HEK293 (cell line): ENCODE measurements at regions not wholly inside any gene's neighbourhood (a gene's known extent, or its start where the extent isn't known, plus 50 kb on each side); places are given as distances from the start of the nearest gene placed in this dataset.

Source experiments
- KLF7 ChIP-seq: fragments of 450-650 bp; formaldehyde crosslinking; IDR thresholded peaks from 2 replicates; pipeline ENCODE4 v1.5.1; 2016; ENCODE audit warnings: missing biosample characterization, missing genetic modification characterization, borderline replicate concordance
- OVOL3 ChIP-seq: fragments of 450-650 bp; formaldehyde crosslinking; IDR thresholded peaks from 2 replicates; pipeline ENCODE4 v1.5.1; 2016; ENCODE audit warnings: missing biosample characterization, missing genetic modification characterization
- RBAK ChIP-seq: fragments of 450-650 bp; formaldehyde crosslinking; IDR thresholded peaks from 2 replicates; pipeline ENCODE4 v1.5.1; 2016; ENCODE audit warnings: missing biosample characterization, missing genetic modification characterization
- SP2 ChIP-seq: fragments of 450-650 bp; formaldehyde crosslinking; IDR thresholded peaks from 2 replicates; pipeline ENCODE4 v1.5.1; 2016; ENCODE audit warnings: missing biosample characterization, missing genetic modification characterization
- TCF7L2 ChIP-seq: IDR thresholded peaks from 2 replicates; pipeline ENCODE4 v1.6.1; 2011; ENCODE audit warnings: low read depth, mild to moderate bottlenecking, inconsistent platforms, low read length, moderate library complexity, borderline replicate concordance
- ZBTB48 ChIP-seq: fragments of 450-650 bp; formaldehyde crosslinking; IDR thresholded peaks from 2 replicates; pipeline ENCODE4 v1.5.1; 2016; ENCODE audit warnings: missing biosample characterization, missing genetic modification characterization
- ZFHX2 ChIP-seq: fragments of 450-650 bp; formaldehyde crosslinking; conservative IDR thresholded peaks from 2 replicates; pipeline ENCODE4 v1.5.1; 2016; ENCODE audit warnings: missing biosample characterization, missing genetic modification characterization
- ZNF146 ChIP-seq: fragments of 450-650 bp; formaldehyde crosslinking; IDR thresholded peaks from 2 replicates; pipeline ENCODE4 v1.5.1; 2016; ENCODE audit warnings: missing biosample characterization, missing genetic modification characterization
- ZNF174 ChIP-seq: fragments of 450-650 bp; formaldehyde crosslinking; IDR thresholded peaks from 2 replicates; pipeline ENCODE4 v1.5.0; 2017; ENCODE audit warnings: missing biosample characterization, mild to moderate bottlenecking, missing genetic modification characterization
- ZNF184 ChIP-seq: fragments of 450-650 bp; IDR thresholded peaks from 2 replicates; pipeline ENCODE4 v1.5.1; 2018; ENCODE audit warnings: missing biosample characterization, mild to moderate bottlenecking, missing genetic modification characterization
- ZNF2 ChIP-seq: fragments of 450-650 bp; formaldehyde crosslinking; IDR thresholded peaks from 2 replicates; pipeline ENCODE4 v1.5.1; 2016; ENCODE audit warnings: missing biosample characterization, missing genetic modification characterization
- ZNF202 ChIP-seq: fragments of 450-650 bp; formaldehyde crosslinking; IDR thresholded peaks from 2 replicates; pipeline ENCODE4 v1.5.1; 2016; ENCODE audit warnings: missing biosample characterization, missing genetic modification characterization, borderline replicate concordance
- ZNF266 ChIP-seq: fragments of 450-650 bp; formaldehyde crosslinking; IDR thresholded peaks from 2 replicates; pipeline ENCODE4 v1.5.1; 2016; ENCODE audit warnings: missing biosample characterization, missing genetic modification characterization, low read depth
- ZNF350 ChIP-seq: fragments of 450-650 bp; formaldehyde crosslinking; IDR thresholded peaks from 2 replicates; pipeline ENCODE4 v1.5.0; 2017; ENCODE audit warnings: missing biosample characterization, mild to moderate bottlenecking, missing genetic modification characterization
- ZNF394 ChIP-seq: fragments of 450-650 bp; formaldehyde crosslinking; IDR thresholded peaks from 2 replicates; pipeline ENCODE4 v1.5.1; 2016; ENCODE audit warnings: missing biosample characterization, missing genetic modification characterization, mild to moderate bottlenecking, moderate library complexity, borderline replicate concordance
- ZNF558 ChIP-seq: fragments of 450-650 bp; formaldehyde crosslinking; IDR thresholded peaks from 2 replicates; pipeline ENCODE4 v1.5.1; 2016; ENCODE audit warnings: missing biosample characterization, missing genetic modification characterization
- ZNF629 ChIP-seq: fragments of 450-650 bp; formaldehyde crosslinking; IDR thresholded peaks from 2 replicates; pipeline ENCODE4 v1.5.1; 2017; ENCODE audit warnings: missing biosample characterization, missing genetic modification characterization
- ZNF677 ChIP-seq: fragments of 450-650 bp; IDR thresholded peaks from 2 replicates; pipeline ENCODE4 v1.5.0; 2018; ENCODE audit warnings: missing biosample characterization, mild to moderate bottlenecking, missing genetic modification characterization, moderate library complexity
- ZNF707 ChIP-seq: fragments of 450-650 bp; formaldehyde crosslinking; IDR thresholded peaks from 2 replicates; pipeline ENCODE4 v1.5.1; 2016; ENCODE audit warnings: missing biosample characterization, missing genetic modification characterization
- ZNF76 ChIP-seq: fragments of 450-650 bp; formaldehyde crosslinking; IDR thresholded peaks from 2 replicates; pipeline ENCODE4; 2016; ENCODE audit warnings: low read depth, missing biosample characterization, missing genetic modification characterization, borderline replicate concordance
- ZNF785 ChIP-seq: fragments of 450-650 bp; formaldehyde crosslinking; IDR thresholded peaks from 2 replicates; pipeline ENCODE4 v1.5.1; 2016; ENCODE audit warnings: missing biosample characterization, missing genetic modification characterization
- ZNF843 ChIP-seq: fragments of 450-650 bp; formaldehyde crosslinking; IDR thresholded peaks from 2 replicates; pipeline ENCODE4 v1.5.1; 2016; ENCODE audit warnings: missing biosample characterization, missing genetic modification characterization
- ZSCAN16 ChIP-seq: fragments of 450-650 bp; formaldehyde crosslinking; IDR thresholded peaks from 2 replicates; pipeline ENCODE4 v1.5.1; 2016; ENCODE audit warnings: missing biosample characterization, missing genetic modification characterization
- ZSCAN23 ChIP-seq: fragments of 450-650 bp; formaldehyde crosslinking; IDR thresholded peaks from 2 replicates; pipeline ENCODE4 v1.5.1; 2016; ENCODE audit warnings: missing biosample characterization, missing genetic modification characterization
- TF ChIP-seq, protein P1 (sequence below): fragments of 450-650 bp; formaldehyde crosslinking; IDR thresholded peaks from 2 replicates; pipeline ENCODE4 v1.5.1; 2017; ENCODE audit warnings: missing biosample characterization, missing genetic modification characterization
- TF ChIP-seq, protein P2 (sequence below): fragments of 450-650 bp; formaldehyde crosslinking; IDR thresholded peaks from 2 replicates; pipeline ENCODE4 v1.5.1; 2016; ENCODE audit warnings: missing biosample characterization, missing genetic modification characterization, borderline replicate concordance
- TF ChIP-seq, protein P3 (sequence below): IDR thresholded peaks from 2 replicates; pipeline ENCODE4 v1.6.1; 2011; ENCODE audit warnings: mild to moderate bottlenecking, low read depth, low read length, borderline replicate concordance
- TF ChIP-seq, protein P4 (sequence below): fragments of 450-650 bp; formaldehyde crosslinking; IDR thresholded peaks from 2 replicates; pipeline ENCODE4 v1.5.1; 2017; ENCODE audit warnings: missing biosample characterization, missing genetic modification characterization
- TF ChIP-seq, protein P5 (sequence below): fragments of 450-650 bp; formaldehyde crosslinking; IDR thresholded peaks from 2 replicates; pipeline ENCODE4 v1.5.1; 2016; ENCODE audit warnings: missing biosample characterization, missing genetic modification characterization
- TF ChIP-seq, protein P6 (sequence below): fragments of 450-650 bp; formaldehyde crosslinking; IDR thresholded peaks from 2 replicates; pipeline ENCODE4 v1.5.1; 2016; ENCODE audit warnings: missing biosample characterization, missing genetic modification characterization

DNA sequence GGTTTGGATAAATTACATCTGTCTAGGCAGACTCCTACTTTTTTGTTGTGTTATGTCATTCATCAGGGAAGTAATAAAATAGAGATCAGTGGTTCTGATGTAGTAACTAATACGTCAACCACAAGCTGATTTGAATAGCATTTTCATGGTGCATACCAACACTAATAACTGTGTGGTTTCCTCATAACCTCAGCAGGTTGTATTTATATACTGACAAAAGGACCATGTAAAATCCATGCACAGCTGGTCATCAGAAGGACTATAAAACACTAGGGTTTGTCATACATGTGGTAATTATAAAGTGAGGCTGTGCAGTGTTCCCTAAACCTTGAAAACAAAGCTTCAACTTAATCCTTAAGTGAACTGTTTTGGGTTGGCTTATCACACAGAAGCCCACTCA is 216.8 kb upstream of the RBMS3 start (continued):
- TF ChIP-seq, protein P1, sequence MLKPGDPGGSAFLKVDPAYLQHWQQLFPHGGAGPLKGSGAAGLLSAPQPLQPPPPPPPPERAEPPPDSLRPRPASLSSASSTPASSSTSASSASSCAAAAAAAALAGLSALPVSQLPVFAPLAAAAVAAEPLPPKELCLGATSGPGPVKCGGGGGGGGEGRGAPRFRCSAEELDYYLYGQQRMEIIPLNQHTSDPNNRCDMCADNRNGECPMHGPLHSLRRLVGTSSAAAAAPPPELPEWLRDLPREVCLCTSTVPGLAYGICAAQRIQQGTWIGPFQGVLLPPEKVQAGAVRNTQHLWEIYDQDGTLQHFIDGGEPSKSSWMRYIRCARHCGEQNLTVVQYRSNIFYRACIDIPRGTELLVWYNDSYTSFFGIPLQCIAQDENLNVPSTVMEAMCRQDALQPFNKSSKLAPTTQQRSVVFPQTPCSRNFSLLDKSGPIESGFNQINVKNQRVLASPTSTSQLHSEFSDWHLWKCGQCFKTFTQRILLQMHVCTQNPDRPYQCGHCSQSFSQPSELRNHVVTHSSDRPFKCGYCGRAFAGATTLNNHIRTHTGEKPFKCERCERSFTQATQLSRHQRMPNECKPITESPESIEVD, result peak; percentile 66
- TF ChIP-seq ZNF785 (tag by site-specific recombination), result no peak
- TF ChIP-seq ZSCAN23 (tag by site-specific recombination), result no peak
- 0 out of 2 replicates have a peak, but pooled peaks have one; percentile 17 for TF ChIP-seq ZNF184
- TF ChIP-seq ZSCAN16 (tag by site-specific recombination), result peak; percentile 60; the same call in 1 of the 2 replicates
- TF ChIP-seq ZNF629 (tag by site-specific recombination), result peak; percentile 82
- TF ChIP-seq, protein P2, sequence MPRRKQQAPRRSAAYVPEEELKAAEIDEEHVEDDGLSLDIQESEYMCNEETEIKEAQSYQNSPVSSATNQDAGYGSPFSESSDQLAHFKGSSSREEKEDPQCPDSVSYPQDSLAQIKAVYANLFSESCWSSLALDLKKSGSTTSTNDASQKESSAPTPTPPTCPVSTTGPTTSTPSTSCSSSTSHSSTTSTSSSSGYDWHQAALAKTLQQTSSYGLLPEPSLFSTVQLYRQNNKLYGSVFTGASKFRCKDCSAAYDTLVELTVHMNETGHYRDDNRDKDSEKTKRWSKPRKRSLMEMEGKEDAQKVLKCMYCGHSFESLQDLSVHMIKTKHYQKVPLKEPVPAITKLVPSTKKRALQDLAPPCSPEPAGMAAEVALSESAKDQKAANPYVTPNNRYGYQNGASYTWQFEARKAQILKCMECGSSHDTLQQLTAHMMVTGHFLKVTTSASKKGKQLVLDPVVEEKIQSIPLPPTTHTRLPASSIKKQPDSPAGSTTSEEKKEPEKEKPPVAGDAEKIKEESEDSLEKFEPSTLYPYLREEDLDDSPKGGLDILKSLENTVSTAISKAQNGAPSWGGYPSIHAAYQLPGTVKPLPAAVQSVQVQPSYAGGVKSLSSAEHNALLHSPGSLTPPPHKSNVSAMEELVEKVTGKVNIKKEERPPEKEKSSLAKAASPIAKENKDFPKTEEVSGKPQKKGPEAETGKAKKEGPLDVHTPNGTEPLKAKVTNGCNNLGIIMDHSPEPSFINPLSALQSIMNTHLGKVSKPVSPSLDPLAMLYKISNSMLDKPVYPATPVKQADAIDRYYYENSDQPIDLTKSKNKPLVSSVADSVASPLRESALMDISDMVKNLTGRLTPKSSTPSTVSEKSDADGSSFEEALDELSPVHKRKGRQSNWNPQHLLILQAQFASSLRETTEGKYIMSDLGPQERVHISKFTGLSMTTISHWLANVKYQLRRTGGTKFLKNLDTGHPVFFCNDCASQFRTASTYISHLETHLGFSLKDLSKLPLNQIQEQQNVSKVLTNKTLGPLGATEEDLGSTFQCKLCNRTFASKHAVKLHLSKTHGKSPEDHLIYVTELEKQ (tag by site-specific recombination), result peak; percentile 53; the same call in 1 of the 2 replicates
- TF ChIP-seq ZFHX2 (tag by site-specific recombination), result no peak
- no peak for TF ChIP-seq ZNF174 (tag by site-specific recombination)
- no peak for TF ChIP-seq ZNF76 (tag by site-specific recombination)
- no peak for TF ChIP-seq ZNF202
- TF ChIP-seq ZNF707 (tag by site-specific recombination), result no peak
- TF ChIP-seq ZNF2 (tag by site-specific recombination), result no peak
- no peak for TF ChIP-seq ZNF394
- TF ChIP-seq, protein P3, sequence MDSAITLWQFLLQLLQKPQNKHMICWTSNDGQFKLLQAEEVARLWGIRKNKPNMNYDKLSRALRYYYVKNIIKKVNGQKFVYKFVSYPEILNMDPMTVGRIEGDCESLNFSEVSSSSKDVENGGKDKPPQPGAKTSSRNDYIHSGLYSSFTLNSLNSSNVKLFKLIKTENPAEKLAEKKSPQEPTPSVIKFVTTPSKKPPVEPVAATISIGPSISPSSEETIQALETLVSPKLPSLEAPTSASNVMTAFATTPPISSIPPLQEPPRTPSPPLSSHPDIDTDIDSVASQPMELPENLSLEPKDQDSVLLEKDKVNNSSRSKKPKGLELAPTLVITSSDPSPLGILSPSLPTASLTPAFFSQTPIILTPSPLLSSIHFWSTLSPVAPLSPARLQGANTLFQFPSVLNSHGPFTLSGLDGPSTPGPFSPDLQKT, result no peak
- peak; percentile 61 for TF ChIP-seq ZNF843 (tag by site-specific recombination)
- no peak for TF ChIP-seq ZNF677 (tag by site-specific recombination)
- no peak for TF ChIP-seq ZNF558 (tag by site-specific recombination)
- TF ChIP-seq, protein P4, sequence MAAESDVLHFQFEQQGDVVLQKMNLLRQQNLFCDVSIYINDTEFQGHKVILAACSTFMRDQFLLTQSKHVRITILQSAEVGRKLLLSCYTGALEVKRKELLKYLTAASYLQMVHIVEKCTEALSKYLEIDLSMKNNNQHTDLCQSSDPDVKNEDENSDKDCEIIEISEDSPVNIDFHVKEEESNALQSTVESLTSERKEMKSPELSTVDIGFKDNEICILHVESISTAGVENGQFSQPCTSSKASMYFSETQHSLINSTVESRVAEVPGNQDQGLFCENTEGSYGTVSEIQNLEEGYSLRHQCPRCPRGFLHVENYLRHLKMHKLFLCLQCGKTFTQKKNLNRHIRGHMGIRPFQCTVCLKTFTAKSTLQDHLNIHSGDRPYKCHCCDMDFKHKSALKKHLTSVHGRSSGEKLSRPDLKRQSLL (tag by site-specific recombination), result no peak
- TF ChIP-seq, protein P5, sequence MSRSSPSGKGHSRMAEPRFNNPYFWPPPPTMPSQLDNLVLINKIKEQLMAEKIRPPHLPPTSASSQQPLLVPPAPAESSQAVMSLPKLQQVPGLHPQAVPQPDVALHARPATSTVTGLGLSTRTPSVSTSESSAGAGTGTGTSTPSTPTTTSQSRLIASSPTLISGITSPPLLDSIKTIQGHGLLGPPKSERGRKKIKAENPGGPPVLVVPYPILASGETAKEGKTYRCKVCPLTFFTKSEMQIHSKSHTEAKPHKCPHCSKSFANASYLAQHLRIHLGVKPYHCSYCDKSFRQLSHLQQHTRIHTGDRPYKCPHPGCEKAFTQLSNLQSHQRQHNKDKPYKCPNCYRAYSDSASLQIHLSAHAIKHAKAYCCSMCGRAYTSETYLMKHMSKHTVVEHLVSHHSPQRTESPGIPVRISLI (tag by site-specific recombination), result peak; percentile 73; the same call in 1 of the 2 replicates
- no peak for TF ChIP-seq OVOL3
- TF ChIP-seq ZBTB48 (tag by site-specific recombination), result peak; percentile 45; the same call in 1 of the 2 replicates
- no peak for TF ChIP-seq RBAK (tag by site-specific recombination)
- TF ChIP-seq KLF7 (tag by site-specific recombination), result no peak
- TF ChIP-seq ZNF146 (tag by site-specific recombination), result no peak
- TF ChIP-seq SP2, result no peak
- TF ChIP-seq ZNF350 (tag by site-specific recombination), result no peak
- no peak for TF ChIP-seq TCF7L2
- no peak for TF ChIP-seq ZNF266 (tag by site-specific recombination)
- TF ChIP-seq, protein P6, sequence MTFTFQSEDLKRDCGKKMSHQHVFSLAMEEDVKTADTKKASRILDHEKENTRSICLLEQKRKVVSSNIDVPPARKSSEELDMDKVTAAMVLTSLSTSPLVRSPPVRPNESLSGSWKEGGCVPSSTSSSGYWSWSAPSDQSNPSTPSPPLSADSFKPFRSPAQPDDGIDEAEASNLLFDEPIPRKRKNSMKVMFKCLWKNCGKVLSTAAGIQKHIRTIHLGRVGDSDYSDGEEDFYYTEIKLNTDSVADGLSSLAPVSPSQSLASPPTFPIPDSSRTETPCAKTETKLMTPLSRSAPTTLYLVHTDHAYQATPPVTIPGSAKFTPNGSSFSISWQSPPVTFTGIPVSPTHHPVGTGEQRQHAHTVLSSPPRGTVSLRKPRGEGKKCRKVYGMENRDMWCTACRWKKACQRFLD, result no peak
